ENCODE measurements at regions not wholly inside any gene's neighbourhood (a gene's known extent, or its start where the extent isn't known, plus 50 kb on each side); places are given as distances from the start of the nearest gene placed in this dataset.

DNA sequence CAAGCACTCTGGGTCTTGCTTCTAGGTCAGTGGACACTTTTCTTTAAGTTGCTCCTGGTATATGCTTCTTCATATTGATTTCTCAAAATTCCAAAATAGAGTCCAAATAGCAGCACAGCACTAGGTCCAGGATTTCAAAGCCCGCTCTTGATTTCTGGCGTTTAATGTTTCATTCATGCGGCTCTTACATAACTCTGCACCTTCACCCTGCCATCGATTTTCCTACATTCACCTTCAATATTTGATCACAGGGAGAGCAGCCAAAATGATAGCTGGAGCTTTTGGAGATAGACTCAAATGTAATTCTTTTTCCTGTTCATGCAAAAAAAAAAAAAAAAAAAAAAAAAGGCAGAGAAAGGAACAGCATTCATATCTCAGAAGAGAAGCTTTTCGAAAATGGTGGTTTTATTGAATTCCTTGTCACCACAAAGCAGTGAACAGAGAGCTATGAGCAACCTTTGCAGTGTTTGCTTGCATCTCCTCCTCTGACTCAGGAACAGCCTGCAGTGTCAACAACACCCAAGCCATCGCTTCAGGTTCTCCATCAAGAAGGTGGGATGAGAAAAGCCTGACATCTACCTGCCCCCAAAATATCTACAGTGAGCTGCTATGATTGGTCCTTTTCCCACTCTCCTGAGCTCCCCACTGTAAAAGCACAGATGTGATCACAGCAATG is 97.8 kb downstream of the MED10 start:
- H3K27me3 ChIP-seq (replicated peaks in 1 of 4; ENCODE audit: control insufficient read depth in 3 of 4, extremely low read depth in 1 of 4, insufficient read depth in 3 of 4, low read length in 3 of 4): peaks cover 0 to 1% (median 0%) of the 10 kb centered on the region in 4 experiments; a peak in 2 of 7 replicates
- no peak for FAIRE-seq
- no peak overlapping the region for H4K5ac ChIP-seq (ENCODE audit: insufficient read length, low read depth, low read length)
- POLR2A ChIA-PET (ENCODE audit: partially characterized antibody): no interaction called here
- H2AK5ac ChIP-seq (ENCODE audit: low read depth, low read length): no peak overlapping the region
- H3K23ac ChIP-seq (ENCODE audit: insufficient read length): no peak overlapping the region
- no peaks in the 10 kb centered on the region for H4K20me1 ChIP-seq (replicated peaks in 1 of 2; ENCODE audit: control insufficient read depth in 1 of 2, insufficient read depth in 2 of 2, low read length in 2 of 2)
- no peak overlapping the region for H4K8ac ChIP-seq (ENCODE audit: extremely low read depth, insufficient read depth, low read length)
- H2BK5ac ChIP-seq (ENCODE audit: low read depth, low read length): no peak overlapping the region
- no peaks in the 10 kb centered on the region for H3K36me3 ChIP-seq (ENCODE audit: control insufficient read depth in 2 of 4, insufficient read depth in 4 of 4, low read length in 3 of 4)
- 81% methylated on average over 5 of the region's 6 CpGs; no CpG with 5 or more reads in 1 of the 2 experiments for WGBS, 2 experiments (ENCODE audit: extremely low coverage in 1 of 2, insufficient coverage in 1 of 2, insufficient read length in 1 of 2, insufficient replicate concordance in 2 of 2, low coverage in 1 of 2, low lambda C conversion rate in 2 of 2, missing lambda C conversion rate in 1 of 2)
- H2BK12ac ChIP-seq (ENCODE audit: low read depth, low read length): no peak overlapping the region
- H3K27ac ChIP-seq (ENCODE audit: low read depth, low read length): no peak overlapping the region
- H3K4me1 ChIP-seq (replicated peaks in 1 of 4; ENCODE audit: control insufficient read depth in 3 of 4, insufficient read depth in 4 of 4, low read length in 3 of 4): no peaks in the 10 kb centered on the region
- H3K79me1 ChIP-seq (ENCODE audit: low read depth, low read length): no peaks in the 10 kb centered on the region
- H3K23me2 ChIP-seq (ENCODE audit: low read depth, low read length): no peaks in the 10 kb centered on the region
- no peak overlapping the region for H3K14ac ChIP-seq (ENCODE audit: insufficient read length)
- DNase-seq (ENCODE audit: low read depth in 1 of 2, low spot score in 2 of 2): no peak
- H4K91ac ChIP-seq (replicated peaks; ENCODE audit: insufficient read length, low read length): no peak overlapping the region
- no peak overlapping the region for H2BK20ac ChIP-seq (ENCODE audit: low read length)
- no peak overlapping the region for H3K4me2 ChIP-seq (ENCODE audit: insufficient read depth in 1 of 2, low read depth in 2 of 2, low read length in 2 of 2)
- no peak overlapping the region for H3K4ac ChIP-seq (replicated peaks; ENCODE audit: insufficient read length, low read depth, low read length)
- no peak overlapping the region for H3K4me3 ChIP-seq (ENCODE audit: extremely low read depth in 1 of 4, insufficient read depth in 2 of 4, low read depth in 3 of 4, low read length in 4 of 4)
- no peak overlapping the region for H3K56ac ChIP-seq (replicated peaks; ENCODE audit: insufficient read length, low read depth, low read length)
- H3K18ac ChIP-seq (ENCODE audit: extremely low read depth, low read length): no peak overlapping the region
- no peak overlapping the region for H3K9ac ChIP-seq (replicated peaks in 1 of 4; ENCODE audit: extremely low read depth in 1 of 4, low read depth in 3 of 4, low read length in 3 of 4)
- H3K9me3 ChIP-seq (ENCODE audit: insufficient read depth in 2 of 2, low read depth in 1 of 2, low read length in 1 of 2): no peaks in the 10 kb centered on the region
- no peak overlapping the region for H2AFZ ChIP-seq (ENCODE audit: low read length)
- no peak overlapping the region for H2BK15ac ChIP-seq (ENCODE audit: low read length)
- H2BK120ac ChIP-seq (replicated peaks; ENCODE audit: low read depth, low read length): no peak overlapping the region
- CTCF ChIA-PET (ENCODE audit: partially characterized antibody): interaction anchor here (0.5 to 1.2 kb wide), 4 partner anchors 12 to 74 kb away, joined by 3 read pairs; no protein-coding TSS in a partner anchor
- no peaks in the 10 kb centered on the region for H3K79me2 ChIP-seq (ENCODE audit: control insufficient read depth in 1 of 2, insufficient read depth in 2 of 2, low read length in 2 of 2)
- TF ChIP-seq SIX5 (IDR thresholded peaks at IDR 0.05; ENCODE audit: low read depth, low read length) (no peak), CEBPB (IDR thresholded peaks at IDR 0.05; ENCODE audit: low read depth, low read length) (no peak), POLR2AphosphoS5 (IDR thresholded peaks at IDR 0.05; ENCODE audit: low read depth, low read length) (no peak), HDAC2 (IDR thresholded peaks at IDR 0.05; ENCODE audit: borderline replicate concordance in 1 of 2, low read depth in 2 of 2, low read length in 2 of 2) (no peak), RXRA (IDR thresholded peaks at IDR 0.05; ENCODE audit: insufficient read depth, low read depth, low read length) (no peak), JUN (IDR thresholded peaks at IDR 0.05; ENCODE audit: low read depth, low read length) (no peak), SIRT6 (IDR thresholded peaks at IDR 0.05; ENCODE audit: low read length) (no peak)
- TF ChIP-seq, protein P1, sequence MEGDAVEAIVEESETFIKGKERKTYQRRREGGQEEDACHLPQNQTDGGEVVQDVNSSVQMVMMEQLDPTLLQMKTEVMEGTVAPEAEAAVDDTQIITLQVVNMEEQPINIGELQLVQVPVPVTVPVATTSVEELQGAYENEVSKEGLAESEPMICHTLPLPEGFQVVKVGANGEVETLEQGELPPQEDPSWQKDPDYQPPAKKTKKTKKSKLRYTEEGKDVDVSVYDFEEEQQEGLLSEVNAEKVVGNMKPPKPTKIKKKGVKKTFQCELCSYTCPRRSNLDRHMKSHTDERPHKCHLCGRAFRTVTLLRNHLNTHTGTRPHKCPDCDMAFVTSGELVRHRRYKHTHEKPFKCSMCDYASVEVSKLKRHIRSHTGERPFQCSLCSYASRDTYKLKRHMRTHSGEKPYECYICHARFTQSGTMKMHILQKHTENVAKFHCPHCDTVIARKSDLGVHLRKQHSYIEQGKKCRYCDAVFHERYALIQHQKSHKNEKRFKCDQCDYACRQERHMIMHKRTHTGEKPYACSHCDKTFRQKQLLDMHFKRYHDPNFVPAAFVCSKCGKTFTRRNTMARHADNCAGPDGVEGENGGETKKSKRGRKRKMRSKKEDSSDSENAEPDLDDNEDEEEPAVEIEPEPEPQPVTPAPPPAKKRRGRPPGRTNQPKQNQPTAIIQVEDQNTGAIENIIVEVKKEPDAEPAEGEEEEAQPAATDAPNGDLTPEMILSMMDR (IDR thresholded peaks at IDR 0.05; ENCODE audit: control extremely low read depth in 1 of 3, insufficient read depth in 1 of 3, low read depth in 1 of 3, low read length in 3 of 3): no peak
- TF ChIP-seq, protein P2, sequence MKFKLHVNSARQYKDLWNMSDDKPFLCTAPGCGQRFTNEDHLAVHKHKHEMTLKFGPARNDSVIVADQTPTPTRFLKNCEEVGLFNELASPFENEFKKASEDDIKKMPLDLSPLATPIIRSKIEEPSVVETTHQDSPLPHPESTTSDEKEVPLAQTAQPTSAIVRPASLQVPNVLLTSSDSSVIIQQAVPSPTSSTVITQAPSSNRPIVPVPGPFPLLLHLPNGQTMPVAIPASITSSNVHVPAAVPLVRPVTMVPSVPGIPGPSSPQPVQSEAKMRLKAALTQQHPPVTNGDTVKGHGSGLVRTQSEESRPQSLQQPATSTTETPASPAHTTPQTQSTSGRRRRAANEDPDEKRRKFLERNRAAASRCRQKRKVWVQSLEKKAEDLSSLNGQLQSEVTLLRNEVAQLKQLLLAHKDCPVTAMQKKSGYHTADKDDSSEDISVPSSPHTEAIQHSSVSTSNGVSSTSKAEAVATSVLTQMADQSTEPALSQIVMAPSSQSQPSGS (IDR thresholded peaks at IDR 0.05; ENCODE audit: low read length): no peak

Measured in H1 (cell line).